ENCODE measurements at regions not wholly inside any gene's neighbourhood (a gene's known extent, or its start where the extent isn't known, plus 50 kb on each side); places are given as distances from the start of the nearest gene placed in this dataset.

- Histone ChIP-seq H3K36me3 (no peaks in the 10 kb centered on the region), H3K4me1 (peaks cover under 1% of the 10 kb centered on the region), H3K4me3 (no peak overlapping the region), H3K27me3 (no peaks in the 10 kb centered on the region), H3K9me3 (no peaks in the 10 kb centered on the region), H3K27ac (peak overlapping the region; percentile 24)
- DNase-seq (ENCODE audit: low spot score in 2 of 2): no peak
- TF ChIP-seq CTCF (IDR thresholded peaks at IDR 0.05) (no peak), EP300 (IDR thresholded peaks at IDR 0.05) (no peak), POLR2AphosphoS5 (IDR thresholded peaks at IDR 0.05) (no peak), POLR2A (IDR thresholded peaks at IDR 0.05) (no peak)
- 69% methylated on average over 5 of the region's 5 CpGs for WGBS
Observed at GRCh38 chrX:13427441-13428052, 107.7 kb upstream of the ATXN3L start.

- Histone ChIP-seq H3K4me1 (no peaks in the 10 kb centered on the region), H3K9me3 (no peaks in the 10 kb centered on the region), H3K27me3 (no peaks in the 10 kb centered on the region), H3K36me3 (no peaks in the 10 kb centered on the region), H3K4me3 (no peak overlapping the region), H3K27ac (no peak overlapping the region)
- WGBS: 81% methylated on average over 4 of the region's 4 CpGs
- no peak for DNase-seq (ENCODE audit: low spot score in 2 of 2)
- TF ChIP-seq POLR2A (IDR thresholded peaks at IDR 0.05): no peak
- TF ChIP-seq POLR2AphosphoS5 (IDR thresholded peaks at IDR 0.05): no peak
- TF ChIP-seq CTCF (IDR thresholded peaks at IDR 0.05): no peak
- TF ChIP-seq EP300 (IDR thresholded peaks at IDR 0.05): no peak
Observed at GRCh38 chrX:13420545-13421183, 100.8 kb upstream of the ATXN3L start.

GRCh38 chrX:13419918-13420317, 100.1 kb upstream of the ATXN3L start:
- Histone ChIP-seq H3K36me3 (no peaks in the 10 kb centered on the region), H3K4me1 (no peaks in the 10 kb centered on the region), H3K9me3 (no peaks in the 10 kb centered on the region), H3K27ac (no peak overlapping the region), H3K4me3 (no peak overlapping the region), H3K27me3 (no peaks in the 10 kb centered on the region)
- TF ChIP-seq POLR2AphosphoS5 (IDR thresholded peaks at IDR 0.05): no peak
- TF ChIP-seq EP300 (IDR thresholded peaks at IDR 0.05): no peak
- TF ChIP-seq POLR2A (IDR thresholded peaks at IDR 0.05): no peak
- TF ChIP-seq CTCF (IDR thresholded peaks at IDR 0.05): no peak
- DNase-seq (ENCODE audit: low spot score in 2 of 2): no peak
- 91% methylated on average over 9 of the region's 9 CpGs for WGBS

- H3K27me3 ChIP-seq: no peaks in the 10 kb centered on the region
Observed at GRCh38 chrX:13419276-13419675, 99.4 kb upstream of the ATXN3L start.

GRCh38 chrX:13418126-13419097, 98.6 kb upstream of the ATXN3L start:
- H3K4me1 ChIP-seq: no peaks in the 10 kb centered on the region
- no peaks in the 10 kb centered on the region for H3K9me3 ChIP-seq
- TF ChIP-seq POLR2AphosphoS5 (IDR thresholded peaks at IDR 0.05) (no peak), POLR2A (IDR thresholded peaks at IDR 0.05) (no peak)
- no peak overlapping the region for H3K27ac ChIP-seq
- DNase-seq (ENCODE audit: low spot score in 2 of 2): no peak
- H3K27me3 ChIP-seq: no peaks in the 10 kb centered on the region
- no peaks in the 10 kb centered on the region for H3K36me3 ChIP-seq
- WGBS: 61% methylated on average over 8 of the region's 8 CpGs
- H3K4me3 ChIP-seq: no peak overlapping the region

More at GRCh38 chrX:13419276-13419675, 99.4 kb upstream of the ATXN3L start:
- Histone ChIP-seq H3K27ac (no peak overlapping the region), H3K4me1 (no peaks in the 10 kb centered on the region), H3K9me3 (no peaks in the 10 kb centered on the region), H3K36me3 (no peaks in the 10 kb centered on the region), H3K4me3 (no peak overlapping the region)
- DNase-seq (ENCODE audit: low spot score in 2 of 2): no peak
- WGBS: 78% methylated on average over 9 of the region's 9 CpGs
- TF ChIP-seq EP300 (IDR thresholded peaks at IDR 0.05): no peak

GRCh38 chrX:13415509-13415908, 95.7 kb upstream of the ATXN3L start:
- Histone ChIP-seq H3K27ac (no peak overlapping the region), H3K36me3 (no peaks in the 10 kb centered on the region), H3K27me3 (no peaks in the 10 kb centered on the region), H3K4me1 (no peaks in the 10 kb centered on the region), H3K9me3 (no peaks in the 10 kb centered on the region), H3K4me3 (no peak overlapping the region)
- 51% methylated on average over 7 of the region's 7 CpGs for WGBS
- DNase-seq (ENCODE audit: low spot score in 2 of 2): no peak
- TF ChIP-seq EP300 (IDR thresholded peaks at IDR 0.05) (no peak), POLR2A (IDR thresholded peaks at IDR 0.05) (no peak), CTCF (IDR thresholded peaks at IDR 0.05) (no peak), POLR2AphosphoS5 (IDR thresholded peaks at IDR 0.05) (no peak)
